Skin of body (tissue), 1 donor: ENCODE measurements at regions not wholly inside any gene's neighbourhood (a gene's known extent, or its start where the extent isn't known, plus 50 kb on each side); places are given as distances from the start of the nearest gene placed in this dataset.

Experiments used
- DNase-seq: peaks from one replicate; lab custom pipeline; 2025; lab: John Stamatoyannopoulos, UW

- peak; percentile 24 for DNase-seq
Measured at GRCh38 chr10:88196291-88196690, 332.9 kb downstream of the PTEN start.

- no peak for DNase-seq
Measured at GRCh38 chr10:88198023-88198422, 334.6 kb downstream of the PTEN start.

GRCh38 chr10:88200312-88201032, 337.0 kb downstream of the PTEN start:
- no peak for DNase-seq

GRCh38 chr10:88205842-88206446, 342.5 kb downstream of the PTEN start:
- no peak for DNase-seq

- DNase-seq = peak; percentile 3
Measured at GRCh38 chr10:88207121-88207546, 343.7 kb downstream of the PTEN start.

GRCh38 chr10:88209231-88209630, 345.8 kb downstream of the PTEN start:
- no peak for DNase-seq

GRCh38 chr10:88209837-88210561, 346.6 kb downstream of the PTEN start:
- peak; percentile 8 for DNase-seq

GRCh38 chr10:88211230-88211629, 347.8 kb downstream of the PTEN start:
- DNase-seq = no peak

GRCh38 chr10:88212069-88212468, 348.6 kb downstream of the PTEN start:
- no peak for DNase-seq

GRCh38 chr10:88213065-88213605, 349.7 kb downstream of the PTEN start:
- peak; percentile 28 for DNase-seq

GRCh38 chr10:88216976-88217375, 353.6 kb downstream of the PTEN start:
- no peak for DNase-seq

- DNase-seq = no peak
Measured at GRCh38 chr10:88218362-88218761, 354.9 kb downstream of the PTEN start.

GRCh38 chr10:88219753-88220152, 356.3 kb downstream of the PTEN start:
- DNase-seq = no peak

- DNase-seq = no peak
Measured at GRCh38 chr10:88221010-88221973, 357.9 kb downstream of the PTEN start.

- DNase-seq = no peak
Measured at GRCh38 chr10:88222881-88223280, 359.5 kb downstream of the PTEN start.
